HCT116 (cell line): ENCODE measurements at regions not wholly inside any gene's neighbourhood (a gene's known extent, or its start where the extent isn't known, plus 50 kb on each side); places are given as distances from the start of the nearest gene placed in this dataset.
A peak's percentile ranks its signal among the peaks of the same experiment; 100 is the strongest.

Experiments
- ATAC-seq: fragments of 200-7000 bp; cut with Tn5 transposase; 2 replicates; pipeline ENCODE4 v1.9.1; 2020; ENCODE audit warnings: mild to moderate bottlenecking, moderate library complexity
- BruUV-seq: library from RNA; stranded (reverse); fragments of 400-500 nt; replicated peaks from 2 replicates; lab custom pipeline; 2021; lab: Mats Ljungman, UMichigan
- CTCF ChIA-PET: fragments of 300-600 bp; sonication (Branson Sonifier 250); formaldehyde crosslinking; loops from one replicate; lab custom pipeline; 2021; ENCODE audit warnings: antibody characterized with exemption; lab: Charles Lee
- POLR2A ChIA-PET: fragments of 300-600, 350-600 bp; sonication (Branson Sonifier 250); formaldehyde crosslinking; loops from one replicate; lab custom pipeline; 2021; ENCODE audit warnings: antibody characterized with exemption; lab: Charles Lee
- RAD21 ChIA-PET, 2 experiments: fragments of 300-600 bp; sonication (Branson Sonifier 250); formaldehyde crosslinking; loops; one replicate each; lab custom pipeline; 2023; ENCODE audit warnings: low total read pairs in 2 of 2; ENCODE audit not compliant: uncharacterized antibody in 2 of 2, unreplicated experiment in 2 of 2, low non-redundant PET in 1 of 2; lab: Charles Lee
- DNase-seq: peaks from one replicate; pipeline ENCODE4 v3.0.0-alpha.2; 2010; ENCODE audit warnings: low read depth, low spot score
- H2AFZ ChIP-seq: fragments of 200-600 bp; shearing (Covaris generic), sonication (generic); 2 replicates; pipeline ENCODE4 v1.6.1; 2017; ENCODE audit warnings: low read depth, mixed run types, mixed read lengths, antibody characterized with exemption, low read length; ENCODE audit not compliant: poor library complexity, severe bottlenecking
- H3K27ac ChIP-seq: 2 replicates; pipeline ENCODE4 v1.5.1; 2012; ENCODE audit warnings: low read depth, low read length
- H3K27me3 ChIP-seq: fragments of 200-600 bp; sonication (generic); 2 replicates; pipeline ENCODE4 v1.6.1; 2016; ENCODE audit warnings: mixed run types, low read length, mixed read lengths; ENCODE audit not compliant: insufficient read depth
- H3K36me3 ChIP-seq, 2 experiments: fragments of 200-500 bp in 1 of 2; fragments of 200-600 bp in 1 of 2; sonication (Bioruptor generic) in 1 of 2; sonication (generic) in 1 of 2; 2 replicates each; pipeline versions ENCODE4 v1.5.1 to v1.6.1; 2014 to 2016; ENCODE audit warnings: low read length in 2 of 2, inconsistent platforms in 1 of 2, mixed read lengths in 1 of 2, mixed run types in 1 of 2; ENCODE audit not compliant: insufficient read depth in 2 of 2, control insufficient read depth in 1 of 2
- H3K4me1 ChIP-seq, 2 experiments: fragments of 200-600 bp in 1 of 2; sonication (generic) in 1 of 2; 2 replicates each; pipeline versions ENCODE4 v1.5.1 to v1.6.1; 2012 to 2017; ENCODE audit warnings: low read length in 2 of 2, inconsistent platforms in 1 of 2, mild to moderate bottlenecking in 1 of 2, mixed read lengths in 1 of 2, mixed run types in 1 of 2, moderate library complexity in 1 of 2; ENCODE audit not compliant: insufficient read depth in 2 of 2, control insufficient read depth in 1 of 2
- H3K4me2 ChIP-seq: fragments of 200-600 bp; sonication (generic); 2 replicates; pipeline ENCODE4 v1.6.1; 2017; ENCODE audit warnings: mixed run types, low read length, mixed read lengths
- H3K4me3 ChIP-seq, 2 experiments: fragments of 200-600 bp in 1 of 2; sonication (generic) in 1 of 2; replicated peaks in 1 of 2; 2 replicates each; pipeline ENCODE4 v1.5.1; 2011 to 2016; ENCODE audit warnings: low read length in 2 of 2, control low read depth in 1 of 2, low read depth in 1 of 2, mild to moderate bottlenecking in 1 of 2, mixed read lengths in 1 of 2, mixed run types in 1 of 2
- H3K79me2 ChIP-seq: fragments of 200-600 bp; sonication (generic); 2 replicates; pipeline ENCODE4 v1.6.1; 2017; ENCODE audit warnings: mild to moderate bottlenecking, mixed run types, low read length, moderate library complexity, mixed read lengths; ENCODE audit not compliant: insufficient read depth
- H3K9ac ChIP-seq: fragments of 200-600 bp; sonication (generic); 2 replicates; pipeline ENCODE4 v1.6.1; 2016; ENCODE audit warnings: low read length, mixed read lengths
- H3K9me2 ChIP-seq: fragments of 200-600 bp; sonication (generic), shearing (Covaris generic); 2 replicates; pipeline ENCODE4 v1.6.1; 2017; ENCODE audit warnings: mixed run types, mild to moderate bottlenecking, moderate library complexity; ENCODE audit not compliant: insufficient read depth
- H3K9me3 ChIP-seq, 2 experiments: fragments of 200-500 bp in 1 of 2; fragments of 200-600 bp in 1 of 2; sonication (Bioruptor generic) in 1 of 2; sonication (generic) in 1 of 2; 2 replicates each; pipeline ENCODE4 v1.6.1; 2014 to 2017; ENCODE audit warnings: low read length in 2 of 2, mixed read lengths in 2 of 2, inconsistent platforms in 1 of 2, low read depth in 1 of 2, mild to moderate bottlenecking in 1 of 2, mixed run types in 1 of 2, moderate library complexity in 1 of 2; ENCODE audit not compliant: control insufficient read depth in 1 of 2, insufficient read depth in 1 of 2
- H4K20me1 ChIP-seq: fragments of 200-600 bp; sonication (generic), shearing (Covaris generic); 2 replicates; pipeline ENCODE4 v1.6.1; 2017; ENCODE audit warnings: mixed run types, mild to moderate bottlenecking, moderate library complexity; ENCODE audit not compliant: insufficient read depth
- CBX3 ChIP-seq: IDR thresholded peaks from 2 replicates; pipeline ENCODE4 v1.6.1; 2012; ENCODE audit warnings: low read depth
- FOSL1 ChIP-seq: IDR thresholded peaks from 2 replicates; pipeline ENCODE4 v1.6.1; 2012; ENCODE audit warnings: low read depth
- JUND ChIP-seq: IDR thresholded peaks from 2 replicates; pipeline ENCODE4 v1.6.1; 2012
- POLR2AphosphoS5 ChIP-seq: IDR thresholded peaks from 2 replicates; pipeline ENCODE4 v1.6.1; 2011; ENCODE audit warnings: mild to moderate bottlenecking, low read depth, low read length, moderate library complexity
- SP1 ChIP-seq: IDR thresholded peaks from 2 replicates; pipeline ENCODE4 v1.6.1; 2012; ENCODE audit warnings: low read depth
- SRF ChIP-seq: IDR thresholded peaks from 2 replicates; pipeline ENCODE4 v1.6.1; 2012; ENCODE audit warnings: low read depth
- YY1 ChIP-seq: IDR thresholded peaks from 2 replicates; pipeline ENCODE4 v1.6.1; 2011; ENCODE audit warnings: low read length, low read depth, moderate library complexity, mild to moderate bottlenecking; ENCODE audit not compliant: insufficient replicate concordance; ENCODE audit errors: extremely low read depth
- ZFX ChIP-seq: fragments of 450-650 bp; IDR thresholded peaks from 2 replicates; pipeline ENCODE4 v1.6.1; 2017
- ZNF274 ChIP-seq: fragments of 200-500 bp; sonication (Bioruptor generic); IDR thresholded peaks from 2 replicates; pipeline ENCODE4 v1.6.1; 2014; ENCODE audit warnings: mild to moderate bottlenecking, low read depth, low read length, inconsistent platforms
- intact Hi-C: fragments of 100-400 bp; cut with micrococcal nuclease; formaldehyde crosslinking; loops from 2 replicates; pipeline ENCODE4 v1.10.0; 2022
- TF ChIP-seq, protein P1 (sequence below), 3 experiments: fragments of 200-600 bp in 1 of 3; sonication (generic) in 1 of 3; IDR thresholded peaks in 2 of 3; conservative IDR thresholded peaks in 1 of 3; 2 replicates each; pipeline ENCODE4 v1.5.1; 2012 to 2017; ENCODE audit warnings: low read depth in 2 of 3, low read length in 2 of 3, antibody characterized with exemption in 1 of 3, borderline replicate concordance in 1 of 3, control low read depth in 1 of 3, mild to moderate bottlenecking in 1 of 3, mixed read lengths in 1 of 3, mixed run types in 1 of 3, moderate library complexity in 1 of 3; ENCODE audit not compliant: insufficient read depth in 1 of 3

GRCh38 chr17:77841742-77842527, 116.6 kb upstream of the TNRC6C start:
- H3K27ac ChIP-seq, result no peak overlapping the region
- ChIA-PET CTCF (no interaction called here), POLR2A (no interaction called here), RAD21 (no interaction called here)
- no TSS peak for BruUV-seq
- intact Hi-C loops, result no loop called here
- TF ChIP-seq ZNF274, result no peak
- TF ChIP-seq, protein P1, sequence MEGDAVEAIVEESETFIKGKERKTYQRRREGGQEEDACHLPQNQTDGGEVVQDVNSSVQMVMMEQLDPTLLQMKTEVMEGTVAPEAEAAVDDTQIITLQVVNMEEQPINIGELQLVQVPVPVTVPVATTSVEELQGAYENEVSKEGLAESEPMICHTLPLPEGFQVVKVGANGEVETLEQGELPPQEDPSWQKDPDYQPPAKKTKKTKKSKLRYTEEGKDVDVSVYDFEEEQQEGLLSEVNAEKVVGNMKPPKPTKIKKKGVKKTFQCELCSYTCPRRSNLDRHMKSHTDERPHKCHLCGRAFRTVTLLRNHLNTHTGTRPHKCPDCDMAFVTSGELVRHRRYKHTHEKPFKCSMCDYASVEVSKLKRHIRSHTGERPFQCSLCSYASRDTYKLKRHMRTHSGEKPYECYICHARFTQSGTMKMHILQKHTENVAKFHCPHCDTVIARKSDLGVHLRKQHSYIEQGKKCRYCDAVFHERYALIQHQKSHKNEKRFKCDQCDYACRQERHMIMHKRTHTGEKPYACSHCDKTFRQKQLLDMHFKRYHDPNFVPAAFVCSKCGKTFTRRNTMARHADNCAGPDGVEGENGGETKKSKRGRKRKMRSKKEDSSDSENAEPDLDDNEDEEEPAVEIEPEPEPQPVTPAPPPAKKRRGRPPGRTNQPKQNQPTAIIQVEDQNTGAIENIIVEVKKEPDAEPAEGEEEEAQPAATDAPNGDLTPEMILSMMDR (IDR thresholded peaks at IDR 0.05 in 2 of 3, conservative IDR thresholded peaks at IDR 0.05 in 1 of 3; ENCODE audit: borderline replicate concordance in 1 of 3, insufficient read depth in 1 of 3, low read depth in 2 of 3, low read length in 2 of 3), result no peak
- no peak for TF ChIP-seq ZFX
- TF ChIP-seq POLR2AphosphoS5, result no peak
- DNase-seq, result no peak
- no peaks in the 10 kb centered on the region for H3K9me3 ChIP-seq
- ATAC-seq, result 0 out of 2 replicates have a peak, but pooled peaks have one; percentile 15
- no peak overlapping the region for H2AFZ ChIP-seq
- no peak overlapping the region for H3K9ac ChIP-seq
- no peaks in the 10 kb centered on the region for H4K20me1 ChIP-seq
- no peaks in the 10 kb centered on the region for H3K79me2 ChIP-seq
- H3K4me2 ChIP-seq, result peak overlapping the region; percentile 42
- no peaks in the 10 kb centered on the region for H3K36me3 ChIP-seq
- H3K4me1 ChIP-seq, result peaks cover 9 to 29% of the 10 kb centered on the region in 2 experiments
- H3K9me2 ChIP-seq, result no peaks in the 10 kb centered on the region
- H3K27me3 ChIP-seq, result no peaks in the 10 kb centered on the region
- no peak overlapping the region for H3K4me3 ChIP-seq

- CTCF ChIA-PET, result interaction anchor here (1.6 kb wide), 1 partner anchor 8 kb away, joined by 5 read pairs; no protein-coding TSS in a partner anchor
- no TSS peak for BruUV-seq
- Histone ChIP-seq H3K4me2 (peak overlapping the region; percentile 42), H4K20me1 (no peaks in the 10 kb centered on the region), H3K4me3 (no peak overlapping the region), H3K27me3 (no peaks in the 10 kb centered on the region), H3K79me2 (no peaks in the 10 kb centered on the region)
- POLR2A ChIA-PET, result no interaction called here
- intact Hi-C loops, result no loop called here
- no peak for TF ChIP-seq SRF
- TF ChIP-seq YY1, result no peak
- TF ChIP-seq SP1, result peak; percentile 52; the same call in 1 of the 2 replicates
- TF ChIP-seq JUND, result peak; percentile 57; the same call in 1 of the 2 replicates
- TF ChIP-seq FOSL1, result peak; percentile 83
- TF ChIP-seq CBX3, result 0 out of 2 replicates have a peak, but pooled peaks have one; percentile 4
- TF ChIP-seq ZFX, result no peak
- TF ChIP-seq, all 23 proteins: peak for 4
- peaks cover 9 to 26% of the 10 kb centered on the region in 2 experiments for H3K4me1 ChIP-seq
- no peaks in the 10 kb centered on the region for H3K9me2 ChIP-seq
- H3K36me3 ChIP-seq, result no peaks in the 10 kb centered on the region
- no peak overlapping the region for H3K9ac ChIP-seq
- no peaks in the 10 kb centered on the region for H3K9me3 ChIP-seq
- H2AFZ ChIP-seq, result peak overlapping the region; percentile 71
- RAD21 ChIA-PET, result interaction anchor here in 1 of 2 experiments (0.6 kb wide), 1 partner anchor 708 kb away, joined by 6 read pairs; no protein-coding TSS in a partner anchor
- H3K27ac ChIP-seq, result no peak overlapping the region
- peak; percentile 65 for ATAC-seq
- no peak for DNase-seq
These were observed 115.9 kb upstream of the TNRC6C start for GRCh38 chr17:77842528-77843147.
